GM18505 (cell line): ENCODE measurements at regions not wholly inside any gene's neighbourhood (a gene's known extent, or its start where the extent isn't known, plus 50 kb on each side); places are given as distances from the start of the nearest gene placed in this dataset.
A peak's percentile ranks its signal among the peaks of the same experiment; 100 is the strongest.

Experiments
- ATAC-seq: cut with Tn5 transposase; IDR thresholded peaks from one replicate; pipeline ENCODE4 v1.9.1; 2021; ENCODE audit not compliant: unreplicated experiment
- POLR2A ChIP-seq: IDR thresholded peaks from 4 replicates; pipeline ENCODE4 v1.6.1; 2011; ENCODE audit warnings: borderline replicate concordance; ENCODE audit not compliant: insufficient read depth, insufficient read length; ENCODE audit errors: extremely low read depth

GRCh38 chr1:79791488-79792218 is 785.1 kb upstream of the ADGRL4 start:
- no peak for ATAC-seq
- no peak for TF ChIP-seq POLR2A

- TF ChIP-seq POLR2A, result no peak
Observed at GRCh38 chr1:79790950-79791349, 784.4 kb upstream of the ADGRL4 start.

GRCh38 chr1:79787631-79788030 is 781.1 kb upstream of the ADGRL4 start:
- TF ChIP-seq POLR2A, result no peak
- no peak for ATAC-seq

More at GRCh38 chr1:79790950-79791349, 784.4 kb upstream of the ADGRL4 start:
- no peak for ATAC-seq

GRCh38 chr1:79785964-79786363 is 779.4 kb upstream of the ADGRL4 start:
- TF ChIP-seq POLR2A, result no peak
- ATAC-seq, result no peak

- no peak for ATAC-seq
- TF ChIP-seq POLR2A, result no peak
Observed at GRCh38 chr1:79785561-79785960, 779.0 kb upstream of the ADGRL4 start.

- TF ChIP-seq POLR2A, result no peak
- ATAC-seq, result no peak
Observed at GRCh38 chr1:79781261-79781660, 774.7 kb upstream of the ADGRL4 start.

GRCh38 chr1:79777481-79778219 is 771.1 kb upstream of the ADGRL4 start:
- ATAC-seq, result peak; percentile 100
- no peak for TF ChIP-seq POLR2A

GRCh38 chr1:79775402-79775801 is 768.9 kb upstream of the ADGRL4 start:
- no peak for ATAC-seq
- no peak for TF ChIP-seq POLR2A

- no peak for TF ChIP-seq POLR2A
- no peak for ATAC-seq
Observed at GRCh38 chr1:79773385-79773784, 766.9 kb upstream of the ADGRL4 start.

GRCh38 chr1:79762461-79762860 is 755.9 kb upstream of the ADGRL4 start:
- no peak for ATAC-seq
- no peak for TF ChIP-seq POLR2A

- no peak for TF ChIP-seq POLR2A
- ATAC-seq, result no peak
Observed at GRCh38 chr1:79760531-79760930, 754.0 kb upstream of the ADGRL4 start.

GRCh38 chr1:79749607-79750006 is 743.1 kb upstream of the ADGRL4 start:
- no peak for TF ChIP-seq POLR2A

GRCh38 chr1:79745929-79746328 is 739.4 kb upstream of the ADGRL4 start:
- TF ChIP-seq POLR2A, result no peak
- ATAC-seq, result no peak

More at GRCh38 chr1:79749607-79750006, 743.1 kb upstream of the ADGRL4 start:
- no peak for ATAC-seq

GRCh38 chr1:79744746-79745145 is 738.2 kb upstream of the ADGRL4 start:
- no peak for ATAC-seq
- no peak for TF ChIP-seq POLR2A
